Activated T-helper 1 cell treated with Interleukin-2 at 50 U/mL for 16 hours (primary cell): ENCODE measurements at regions not wholly inside any gene's neighbourhood (a gene's known extent, or its start where the extent isn't known, plus 50 kb on each side); places are given as distances from the start of the nearest gene placed in this dataset.

Experiments
- DNase-seq: peaks from one replicate; pipeline ENCODE4 v3.0.0-alpha.2; 2020; ENCODE audit warnings: low read depth

DNA sequence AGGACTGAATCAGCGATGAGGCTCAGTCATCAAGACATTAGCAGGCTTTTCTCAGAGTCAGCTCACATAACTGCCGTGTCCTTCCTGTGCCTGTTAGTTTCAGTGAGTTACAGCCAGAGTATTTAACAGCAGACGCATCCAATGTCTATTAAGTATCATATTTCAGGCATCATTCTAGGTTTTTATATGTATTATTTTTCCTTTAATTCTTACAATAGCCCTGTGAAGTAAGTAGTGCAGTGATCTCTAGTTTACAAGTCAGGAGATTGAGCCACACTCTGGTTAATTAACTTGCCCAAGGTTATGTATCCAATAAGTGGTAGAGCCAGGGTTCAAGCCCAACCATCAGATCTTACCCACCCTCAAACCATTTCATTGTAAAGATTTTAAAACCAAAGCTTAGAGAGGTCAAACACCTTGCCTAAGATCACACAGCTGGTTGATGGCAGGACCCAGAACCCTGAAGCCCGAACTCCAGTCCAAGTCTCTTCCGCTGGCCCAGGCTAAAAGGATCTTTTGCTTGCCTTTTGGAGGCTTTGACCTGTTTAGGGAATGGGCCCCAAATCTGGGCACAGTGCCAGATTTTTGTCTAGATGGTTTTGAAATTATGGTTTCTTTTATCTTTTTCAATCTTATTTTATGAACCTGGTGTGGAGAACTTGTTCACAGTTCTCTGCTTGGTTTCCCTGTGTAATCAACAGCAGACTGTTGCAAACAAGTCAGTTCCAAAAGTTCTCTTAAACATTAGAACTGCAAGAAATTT is 261.2 kb upstream of the CLINT1 start:
- DNase-seq = no peak

DNA sequence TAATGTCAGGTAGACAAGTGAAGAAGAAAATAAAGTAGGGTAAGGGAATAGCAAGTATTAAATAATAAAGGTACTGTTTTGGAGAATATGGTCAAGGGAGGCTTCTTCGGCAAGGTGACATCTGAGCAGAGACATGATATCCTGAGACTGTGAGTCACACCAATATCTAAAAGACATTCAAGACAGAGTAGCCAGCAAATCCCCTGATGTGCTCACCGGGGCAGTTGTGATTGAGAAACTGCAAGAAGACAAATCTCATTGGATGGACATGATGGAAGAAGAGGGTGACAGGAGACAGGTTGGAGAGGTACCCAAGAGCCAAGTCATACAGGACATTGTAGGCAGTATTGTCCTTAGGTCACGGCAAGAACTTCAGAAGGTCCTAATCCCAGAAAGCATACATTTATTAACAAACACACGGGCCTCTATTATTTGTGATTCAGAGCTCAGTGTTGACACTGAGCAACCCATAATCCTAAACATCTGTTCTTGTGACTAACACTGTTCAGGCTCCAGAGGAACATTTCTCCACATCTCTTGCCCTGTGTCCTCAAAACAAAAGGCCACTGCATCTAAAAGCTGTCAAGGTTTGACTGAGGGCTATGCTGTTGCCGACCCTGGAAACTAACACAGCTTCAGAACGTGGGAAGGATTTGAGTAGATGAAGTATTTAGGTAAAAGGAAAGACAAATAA is 258.7 kb upstream of the CLINT1 start:
- no peak for DNase-seq

DNA sequence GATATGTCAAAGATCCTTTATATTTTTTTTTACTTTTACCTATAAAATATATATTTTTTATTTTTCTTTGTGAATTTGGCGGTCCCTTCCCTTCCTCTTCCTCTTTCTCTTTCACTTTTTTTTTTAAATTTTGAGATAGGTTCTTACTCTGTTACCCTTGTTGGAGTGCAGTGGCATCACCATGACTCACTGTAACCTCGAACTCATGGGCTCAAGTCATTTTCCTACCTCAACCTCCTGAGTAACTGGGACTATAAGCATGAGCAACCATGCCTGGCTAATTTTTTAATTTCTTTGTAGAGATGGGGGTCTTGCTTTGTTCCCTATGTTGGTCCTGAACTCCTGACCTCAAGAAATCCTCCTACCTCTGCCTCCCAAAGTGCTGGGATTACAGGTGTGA is 258.0 kb upstream of the CLINT1 start:
- no peak for DNase-seq

DNA sequence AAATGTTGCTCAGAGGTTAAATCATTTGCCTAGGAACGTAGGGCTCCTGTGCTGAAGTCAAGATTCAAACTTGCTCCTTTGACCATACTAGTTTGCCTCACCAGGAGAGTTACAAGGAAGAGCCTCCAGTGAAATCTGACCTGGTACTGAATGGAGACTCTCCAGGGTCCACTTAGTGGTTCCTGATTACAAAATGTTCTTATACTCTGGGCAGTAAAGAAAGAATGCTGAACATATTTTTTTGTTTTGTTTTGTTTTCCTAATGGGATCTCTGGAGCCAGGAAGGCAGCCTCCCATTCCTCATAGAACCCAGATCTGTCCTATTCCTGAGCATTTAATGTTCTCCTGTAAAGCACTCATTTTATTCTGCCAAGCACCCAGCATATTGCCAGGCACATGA is 256.5 kb upstream of the CLINT1 start:
- DNase-seq = no peak

DNA sequence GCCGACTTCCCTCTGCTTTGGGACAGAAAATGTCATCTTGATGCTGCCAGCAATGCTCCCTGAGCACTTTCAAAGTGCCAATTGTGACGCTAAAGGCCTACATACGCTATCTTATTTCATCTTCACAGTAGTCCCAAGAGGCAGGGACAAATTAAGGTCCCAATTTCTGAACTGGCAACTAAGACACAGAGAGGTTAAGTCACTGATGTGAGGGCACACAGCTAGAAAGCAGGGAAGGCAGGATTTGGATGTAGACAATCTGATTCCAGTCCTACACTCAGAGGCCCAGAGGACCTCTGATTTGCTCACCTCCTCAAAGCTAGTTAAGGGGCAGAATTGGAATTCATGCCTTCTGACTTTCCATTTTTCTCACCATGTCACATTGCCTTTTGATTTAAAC is 249.2 kb upstream of the CLINT1 start:
- no peak for DNase-seq

DNA sequence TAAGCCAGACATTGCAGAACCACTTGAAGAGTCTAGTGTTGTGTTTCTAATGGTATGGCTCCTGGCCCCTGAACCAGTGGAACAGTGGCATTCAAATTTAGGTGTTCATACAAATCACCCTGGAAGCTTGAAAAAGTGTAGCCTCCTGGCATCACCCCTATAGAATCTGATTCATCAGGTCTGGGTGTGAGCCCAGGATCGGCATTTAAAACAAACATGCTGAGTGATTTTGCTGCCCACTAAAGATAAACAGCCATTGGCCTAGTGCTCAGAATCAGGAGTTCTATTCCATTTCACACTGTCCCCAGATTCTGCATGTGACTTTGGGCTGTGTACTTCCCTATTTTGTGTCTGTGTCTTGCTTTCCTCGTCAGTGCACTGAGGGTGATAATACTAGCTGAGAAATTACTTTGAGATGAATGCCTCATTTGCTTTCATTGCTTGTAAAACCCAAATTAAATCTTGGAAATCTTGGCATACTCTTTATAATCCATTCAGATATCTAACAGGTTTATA is 241.5 kb upstream of the CLINT1 start:
- no peak for DNase-seq

DNA sequence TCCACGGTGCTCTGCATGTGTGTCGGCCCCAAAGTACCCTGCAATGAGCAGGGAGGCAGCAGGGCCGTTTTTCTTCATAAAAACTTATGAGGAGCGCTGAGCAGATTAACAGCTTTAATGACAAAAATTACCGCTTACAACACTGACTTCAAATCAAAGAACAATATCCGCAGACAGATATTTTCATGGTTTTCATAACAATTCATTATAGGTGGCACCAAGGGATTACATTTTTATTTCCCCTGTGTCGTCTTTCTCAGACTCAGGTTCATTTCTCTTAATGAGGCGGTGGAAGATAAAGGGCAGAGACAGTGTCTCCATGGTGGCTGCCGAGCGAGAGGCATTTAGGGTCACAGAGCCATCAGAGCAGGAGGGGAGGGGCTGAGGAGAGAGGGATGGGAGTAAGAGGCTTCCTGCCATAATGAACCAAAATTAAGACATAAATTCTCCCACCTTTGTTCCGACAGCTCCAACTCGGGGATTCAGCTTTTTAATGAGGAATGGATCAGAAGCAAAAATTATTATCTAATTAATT is 240.7 kb upstream of the CLINT1 start:
- no peak for DNase-seq

DNA sequence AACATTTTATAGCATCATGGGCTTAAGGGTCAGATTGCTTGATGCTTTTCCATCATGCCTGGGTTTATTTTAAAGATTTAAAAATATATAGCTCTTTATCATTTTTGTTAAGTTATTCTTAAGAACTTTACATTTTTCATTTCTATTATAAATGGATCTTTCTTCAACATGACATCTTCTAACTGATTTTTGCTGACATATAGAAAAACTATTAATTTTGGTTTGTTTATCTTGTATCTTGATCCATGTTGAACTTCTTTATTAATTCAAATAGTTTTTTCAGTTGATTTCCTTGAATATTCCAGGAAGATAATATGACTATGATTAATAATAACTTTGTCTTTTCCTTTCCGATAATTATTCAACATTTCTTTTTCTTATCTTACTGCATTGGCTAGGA is 237.9 kb upstream of the CLINT1 start:
- no peak for DNase-seq

DNA sequence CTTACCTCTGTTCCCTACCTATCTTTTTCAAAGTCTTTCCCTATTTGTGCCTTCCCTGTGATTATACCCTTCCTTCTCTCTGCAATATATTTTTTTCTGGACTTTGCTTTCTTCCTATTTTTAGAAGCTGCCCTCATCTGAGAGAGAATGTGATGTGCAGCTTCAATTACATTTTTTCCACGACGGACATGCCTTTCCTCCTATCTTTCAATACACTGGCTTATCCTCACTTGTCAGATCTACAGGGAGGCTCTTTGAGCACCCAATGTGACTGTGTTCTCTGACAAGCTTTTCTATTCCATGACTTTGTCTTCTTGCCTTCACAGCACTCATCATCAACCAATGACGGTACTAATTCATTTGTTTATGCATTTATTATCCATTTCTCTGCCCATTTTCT is 227.9 kb upstream of the CLINT1 start:
- no peak for DNase-seq

DNA sequence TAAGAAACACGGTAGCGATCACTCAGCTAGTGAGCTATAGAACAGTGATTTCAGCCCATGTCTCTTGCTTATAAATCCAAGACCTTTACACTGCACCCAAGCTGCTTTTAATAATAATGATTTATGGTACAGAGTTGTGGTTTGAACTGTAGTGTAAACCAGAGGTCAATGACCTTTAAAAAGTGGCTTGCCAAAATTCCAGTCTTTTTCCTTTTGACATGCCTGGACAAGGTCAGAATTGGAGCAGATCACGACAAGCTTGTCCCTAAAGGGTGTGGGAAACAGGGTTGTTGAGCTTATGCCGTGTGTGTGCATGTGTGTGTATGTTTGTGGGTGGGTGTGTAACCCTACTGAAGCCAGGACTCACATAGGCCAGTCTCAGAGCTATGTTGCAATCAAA is 225.3 kb upstream of the CLINT1 start:
- DNase-seq = no peak

DNA sequence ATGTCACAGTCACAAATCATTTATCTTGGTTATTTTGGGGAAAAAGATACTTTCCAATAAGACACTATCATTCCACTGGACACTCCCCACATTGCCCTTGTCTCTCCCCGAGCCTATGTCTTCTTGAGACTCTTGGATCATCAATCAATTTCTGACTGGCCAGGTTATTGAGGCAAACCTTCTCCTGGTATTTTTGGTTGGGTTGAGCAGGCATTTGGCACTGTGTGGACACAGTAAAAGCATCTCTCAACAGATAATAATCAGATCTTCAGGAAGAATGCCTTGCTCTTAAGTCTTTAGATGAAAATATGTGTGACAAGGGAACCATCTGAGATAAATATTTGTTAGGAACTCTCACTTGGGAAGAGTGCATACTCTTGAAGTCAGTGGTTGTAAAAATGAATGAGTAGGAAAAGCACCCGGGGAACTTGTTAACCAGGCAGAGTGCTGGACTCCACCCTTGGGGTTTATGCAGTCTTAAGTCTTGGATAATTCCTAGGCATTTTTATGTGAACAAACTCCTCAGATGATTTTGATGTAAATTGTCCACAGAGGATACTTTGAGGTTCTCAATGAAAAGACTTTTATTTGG is 223.8 kb upstream of the CLINT1 start:
- no peak for DNase-seq

DNA sequence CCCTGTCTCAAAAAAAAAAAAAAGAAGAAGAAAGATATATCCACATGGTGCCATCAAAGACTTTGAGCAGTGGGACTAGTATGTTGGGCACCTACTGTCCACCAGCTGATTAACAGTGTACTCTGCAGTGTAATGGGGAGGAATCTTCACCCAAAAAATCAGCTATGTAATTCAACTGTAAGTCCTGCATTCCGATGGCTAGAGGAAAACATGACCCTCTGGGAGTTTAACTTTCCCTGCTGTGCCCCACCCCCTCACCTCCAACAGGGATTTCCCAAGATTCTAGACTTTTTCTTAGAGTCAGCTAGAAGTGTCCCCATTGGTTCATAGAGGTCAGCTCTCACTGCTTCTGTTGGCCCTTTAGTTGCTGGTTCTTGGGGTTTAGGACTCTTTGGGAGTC is 221.2 kb upstream of the CLINT1 start:
- no peak for DNase-seq

DNA sequence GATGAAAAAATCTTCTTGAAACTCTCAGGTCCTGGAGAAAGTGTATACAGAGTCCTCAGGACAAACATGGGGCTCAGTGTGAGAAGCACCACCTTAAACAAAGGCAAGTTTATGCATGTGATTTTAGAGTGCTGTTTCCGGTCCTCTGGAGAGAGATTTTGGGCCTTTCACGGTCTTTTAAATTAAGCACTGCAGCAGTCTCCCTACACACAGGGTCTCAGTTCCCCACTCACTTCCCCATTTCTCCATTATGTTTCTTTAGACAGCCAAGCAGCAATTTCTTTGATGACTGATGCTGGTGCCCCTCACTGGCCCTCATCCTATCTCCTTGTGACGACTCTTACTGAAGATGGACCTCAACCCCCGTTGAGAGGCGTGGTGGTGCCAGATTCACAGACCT is 220.2 kb upstream of the CLINT1 start:
- DNase-seq = no peak

DNA sequence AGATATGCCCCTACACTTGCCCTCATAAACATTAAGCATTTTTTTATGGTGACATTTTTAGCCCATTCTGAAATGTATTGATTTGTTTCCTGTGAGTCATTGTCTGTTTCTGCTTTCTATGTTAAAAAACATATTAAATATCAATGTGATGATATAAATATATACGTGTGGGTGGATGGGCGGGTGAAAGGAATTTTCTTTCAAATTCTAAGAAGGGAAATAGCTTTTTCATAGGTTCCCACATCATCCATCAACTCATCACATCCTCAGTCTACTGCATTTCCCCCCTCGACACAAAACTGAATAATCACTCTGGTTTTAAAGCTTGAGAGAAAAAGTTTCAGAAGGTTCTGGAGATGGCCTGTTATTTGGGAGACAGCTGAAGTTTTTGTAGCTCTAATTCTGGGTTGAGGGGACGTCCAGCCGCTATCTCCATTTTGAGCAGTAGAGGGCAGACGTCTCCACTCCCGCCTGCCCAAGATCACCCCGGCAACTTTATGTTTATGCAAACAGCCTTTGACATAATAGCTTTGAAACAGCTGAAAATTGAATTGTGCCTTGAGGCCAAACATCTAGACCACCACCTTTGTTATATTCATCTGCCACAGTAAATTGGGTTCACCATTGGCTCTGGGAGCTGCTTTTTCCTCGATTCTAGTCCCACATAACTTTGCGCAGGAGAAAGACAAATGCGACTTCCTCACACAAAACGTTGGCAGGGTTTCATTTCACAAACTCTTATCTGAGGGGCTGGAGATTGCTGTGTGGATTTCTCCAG is 216.2 kb upstream of the CLINT1 start:
- DNase-seq = no peak

DNA sequence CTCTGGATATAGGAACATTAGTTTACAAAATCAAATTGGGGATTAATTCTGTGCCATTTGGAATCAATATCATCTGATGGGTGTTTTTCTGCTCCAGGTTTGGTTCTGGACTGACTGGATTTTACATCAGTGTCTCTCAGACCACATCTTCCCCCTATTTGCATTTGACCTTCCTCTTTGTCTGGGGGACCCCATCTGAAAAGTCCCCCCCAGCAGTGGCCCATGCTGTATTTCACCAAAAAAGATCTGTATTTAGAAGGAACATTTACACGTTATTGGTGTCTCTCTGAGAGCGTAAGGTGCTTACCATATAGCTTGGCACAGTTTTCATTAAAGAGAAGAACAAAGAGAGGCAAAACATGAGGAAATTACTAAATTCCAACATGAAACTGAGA is 215.6 kb upstream of the CLINT1 start:
- DNase-seq = no peak

DNA sequence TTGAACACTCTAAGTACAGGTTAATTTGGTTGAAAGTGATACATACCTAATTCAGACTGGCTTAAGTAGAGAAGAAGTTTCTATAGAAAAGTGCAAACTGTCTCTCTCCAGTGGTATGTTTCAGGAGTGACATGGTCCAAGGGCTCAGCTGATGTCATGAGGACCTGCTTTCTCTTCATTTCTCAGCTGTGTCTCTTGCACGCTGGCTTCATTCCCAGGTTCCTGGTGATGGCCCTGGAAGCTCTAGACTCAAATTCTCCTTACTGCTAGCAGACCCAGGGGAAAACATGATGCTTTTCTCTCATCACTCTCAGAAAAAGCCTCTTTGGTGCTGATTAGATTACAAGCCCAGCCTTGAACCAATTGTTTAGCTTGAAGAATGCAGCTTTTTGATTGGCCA is 211.9 kb upstream of the CLINT1 start:
- DNase-seq = no peak

DNA sequence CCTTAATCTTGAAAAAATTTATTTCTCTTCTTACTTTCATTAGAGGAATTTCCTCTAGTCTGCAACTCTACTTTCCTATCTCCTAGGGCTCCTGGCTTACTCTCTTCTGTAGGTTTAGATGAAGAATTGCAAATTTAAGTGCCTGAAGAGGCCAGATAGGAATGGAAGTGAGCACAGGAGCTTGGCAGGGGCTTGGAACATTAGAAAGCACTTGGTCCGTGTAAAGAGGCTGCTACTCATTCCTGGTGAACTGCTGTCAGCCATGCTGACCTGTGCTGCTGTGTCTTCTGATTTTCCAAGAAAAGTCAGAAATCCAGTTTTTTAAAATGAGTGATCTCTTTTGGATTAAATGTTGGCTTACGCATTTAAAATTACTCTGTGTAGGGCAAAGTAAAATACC is 210.9 kb upstream of the CLINT1 start:
- no peak for DNase-seq

DNA sequence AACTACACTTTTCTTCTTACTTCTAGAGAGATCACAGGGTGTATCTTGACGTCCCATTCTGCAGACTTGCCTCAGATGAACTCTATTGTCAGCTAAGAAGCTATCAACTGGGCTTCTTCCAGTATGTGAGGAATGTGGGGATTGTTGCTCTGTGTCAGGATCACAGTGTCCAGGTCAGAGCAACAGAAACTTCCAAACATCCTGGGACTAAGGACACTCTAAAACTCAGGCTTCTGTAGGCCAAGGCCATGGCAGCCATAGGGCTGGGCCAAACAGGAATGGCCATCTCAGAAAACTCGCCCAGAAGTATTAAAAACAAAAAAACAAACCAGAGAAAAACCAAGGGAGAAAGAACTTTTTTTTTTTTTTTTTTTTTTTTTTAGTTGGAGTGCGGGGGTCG is 210.0 kb upstream of the CLINT1 start:
- no peak for DNase-seq

DNA sequence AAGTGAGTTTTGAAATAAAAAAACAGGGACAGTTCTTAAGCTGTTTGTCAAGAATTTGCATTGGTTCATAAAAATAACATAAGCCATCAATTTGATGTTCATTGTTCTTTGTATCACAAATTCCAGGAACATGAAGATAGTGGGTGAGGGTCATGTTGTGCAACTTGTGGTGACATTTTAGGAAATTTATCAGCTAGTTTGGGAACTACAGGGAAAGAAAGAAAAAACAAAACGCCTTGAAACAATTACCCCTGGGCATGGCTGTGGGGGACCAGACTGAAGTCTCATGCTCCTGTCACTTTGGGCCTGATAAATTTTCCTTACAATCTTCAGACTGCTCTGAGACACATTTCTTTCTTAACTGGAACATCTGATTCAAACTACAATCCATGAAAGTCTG is 207.1 kb upstream of the CLINT1 start:
- DNase-seq = no peak

DNA sequence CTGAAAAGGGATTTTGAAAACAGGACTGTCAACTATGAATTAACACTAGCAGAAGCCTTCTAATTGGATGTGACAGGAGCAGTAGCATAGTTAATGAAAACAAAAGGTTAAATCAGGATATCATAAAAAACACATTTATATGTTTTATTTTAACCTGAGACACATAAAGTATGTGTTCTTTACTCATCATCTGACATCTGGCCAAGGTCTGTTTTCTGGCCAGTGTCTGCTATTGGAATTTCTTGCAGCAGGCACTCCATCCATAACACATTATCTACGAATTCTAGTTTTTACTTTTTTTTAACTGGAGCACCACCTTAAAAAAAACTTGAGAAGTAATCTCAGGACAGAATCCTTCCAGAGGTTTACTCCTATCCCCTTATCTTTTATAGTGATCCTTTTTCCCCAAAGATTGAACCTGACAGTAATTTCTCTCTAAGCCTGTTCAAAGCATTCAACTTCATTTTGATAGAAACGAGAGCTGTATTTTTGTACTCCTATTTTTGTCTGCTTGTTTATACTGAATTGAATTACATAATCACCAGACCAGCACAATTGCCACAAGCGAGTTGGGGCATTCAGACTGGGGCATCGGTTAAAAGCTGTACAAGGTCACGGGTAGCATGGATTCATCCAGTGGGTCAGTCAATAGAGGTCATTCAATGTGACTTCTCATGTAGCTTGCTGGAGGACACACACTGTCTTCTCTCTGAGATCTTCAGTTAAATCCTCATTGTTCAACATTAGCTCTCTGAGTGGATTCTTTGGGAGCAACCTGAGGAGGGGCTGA is 205.6 kb upstream of the CLINT1 start:
- no peak for DNase-seq

DNA sequence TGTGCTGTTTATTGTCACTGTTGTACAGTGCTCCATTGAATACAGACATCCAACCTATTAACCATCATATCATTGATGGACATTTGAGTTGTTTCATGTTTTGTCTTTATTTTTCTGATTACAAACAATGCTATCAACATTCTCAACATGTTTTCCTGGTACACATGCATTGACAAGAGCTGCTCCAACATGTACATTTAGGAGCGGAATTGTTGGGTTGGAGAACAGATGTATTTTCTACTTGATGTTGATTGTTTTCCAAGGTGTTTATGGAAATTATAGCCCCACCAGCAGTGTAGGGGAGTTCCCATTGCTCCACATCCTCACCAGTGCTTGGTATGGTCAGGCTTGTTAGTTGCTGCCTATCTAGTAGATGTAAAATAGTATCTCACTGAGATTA is 204.1 kb upstream of the CLINT1 start:
- no peak for DNase-seq

DNA sequence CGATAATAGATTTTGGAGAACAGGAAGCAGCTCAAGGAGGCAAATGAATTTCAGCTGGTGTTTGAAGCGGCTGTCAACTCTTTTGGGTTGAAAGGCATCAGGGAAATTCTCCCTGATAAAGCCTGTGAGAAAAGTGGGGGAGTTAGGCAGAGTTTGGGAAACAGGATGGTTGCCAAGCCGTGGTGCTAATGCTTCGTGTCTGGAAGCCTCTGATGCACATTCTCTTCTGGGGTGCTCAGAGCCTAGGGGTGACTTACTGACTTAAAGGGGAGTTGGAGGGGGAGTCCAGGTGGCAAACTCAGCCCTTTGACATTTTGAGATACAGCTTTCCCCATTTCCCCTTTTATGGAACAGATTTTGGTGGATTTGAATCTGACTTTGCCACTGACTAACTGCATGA is 202.5 kb upstream of the CLINT1 start:
- DNase-seq = no peak
